HG03571 (cell line): ENCODE measurements at regions not wholly inside any gene's neighbourhood (a gene's known extent, or its start where the extent isn't known, plus 50 kb on each side); places are given as distances from the start of the nearest gene placed in this dataset.

Source experiments
- ATAC-seq: cut with Tn5 transposase; IDR thresholded peaks from one replicate; pipeline ENCODE4 v1.9.1; 2021; ENCODE audit not compliant: unreplicated experiment

GRCh38 chr10:7507887-7508726, 97.3 kb upstream of the SFMBT2 start:
- ATAC-seq, result no peak

DNA sequence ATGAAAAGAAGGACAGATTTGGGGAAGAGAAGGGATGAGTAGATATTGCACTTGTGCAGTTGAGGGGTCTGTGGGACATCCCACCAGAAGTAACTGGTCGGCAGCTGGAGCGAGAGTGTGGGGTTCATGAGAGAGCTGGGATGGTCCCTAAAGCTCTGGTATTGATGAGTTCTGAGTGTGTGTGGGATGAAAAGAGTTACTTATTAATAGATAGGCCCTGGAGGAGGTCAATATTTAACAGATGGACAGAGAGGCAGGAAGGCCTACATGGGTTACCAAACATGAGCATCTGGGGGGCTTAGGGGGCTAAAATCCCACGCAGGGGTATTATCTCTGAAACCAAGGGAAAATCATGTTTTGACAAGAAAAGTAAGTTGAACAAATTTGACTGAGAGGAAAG, 95.7 kb upstream of the SFMBT2 start:
- no peak for ATAC-seq

- ATAC-seq, result no peak
These were observed 94.4 kb upstream of the SFMBT2 start for GRCh38 chr10:7505196-7505595.

GRCh38 chr10:7503190-7503589, 92.4 kb upstream of the SFMBT2 start:
- ATAC-seq, result no peak

DNA sequence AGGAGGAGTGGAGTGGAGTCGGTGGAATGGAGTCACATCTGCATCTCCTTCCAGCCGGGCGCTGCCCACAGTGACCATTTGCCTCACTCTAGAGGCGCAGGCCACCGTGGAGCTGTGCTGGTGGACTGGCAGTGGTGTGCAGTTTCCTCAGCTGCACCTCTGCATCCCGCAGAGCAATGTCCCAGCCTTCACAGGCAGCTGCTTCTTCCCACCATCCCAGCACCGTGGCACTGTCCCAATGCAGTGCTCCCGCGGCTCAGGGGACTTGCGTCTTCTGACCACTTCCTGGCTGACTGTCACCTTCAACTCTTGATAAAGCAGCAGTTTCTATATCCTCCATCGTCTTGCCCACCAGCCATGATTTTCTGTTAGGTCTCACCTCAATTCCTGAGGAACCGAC, 90.3 kb upstream of the SFMBT2 start:
- ATAC-seq, result no peak

- ATAC-seq, result no peak
These were observed 87.3 kb upstream of the SFMBT2 start for GRCh38 chr10:7498111-7498510.

DNA sequence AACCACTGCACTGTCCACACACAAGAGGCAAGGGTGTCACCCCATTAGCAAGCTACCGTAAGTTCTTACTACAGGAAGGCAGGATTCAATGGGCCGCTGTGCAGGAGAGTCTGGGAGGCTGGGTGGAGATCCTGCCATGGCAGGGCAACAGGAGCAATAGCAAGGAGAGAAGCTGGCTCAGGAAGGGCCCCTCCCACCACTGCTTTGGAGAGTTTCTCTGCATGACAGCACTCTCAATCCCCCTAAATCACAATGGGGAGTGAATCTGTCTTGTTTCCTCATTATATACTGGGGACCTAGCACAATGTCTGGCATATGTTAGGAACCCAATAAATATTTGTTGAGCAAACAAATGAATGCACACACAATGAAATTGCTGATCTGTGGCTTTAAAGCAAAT, 83.2 kb upstream of the SFMBT2 start:
- no peak for ATAC-seq

DNA sequence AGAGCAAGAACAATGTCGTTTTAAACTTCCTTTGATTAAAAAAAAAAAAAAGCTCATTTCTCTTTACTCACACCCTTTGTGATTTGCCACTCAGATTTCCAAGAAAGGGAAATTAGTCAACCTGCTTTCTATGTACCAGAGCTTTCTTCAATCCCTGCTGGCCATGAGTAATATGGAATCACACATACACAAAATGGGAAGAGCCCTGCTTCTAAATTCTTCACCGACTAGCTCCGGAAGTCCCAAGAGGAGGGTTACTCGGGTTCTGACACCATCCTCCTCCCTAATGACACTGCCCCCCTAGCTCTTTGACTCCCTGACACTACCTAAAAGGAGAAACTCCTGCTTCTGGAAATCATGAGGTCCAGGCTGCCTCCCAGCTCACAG, 81.8 kb upstream of the SFMBT2 start:
- peak; percentile 6 for ATAC-seq

DNA sequence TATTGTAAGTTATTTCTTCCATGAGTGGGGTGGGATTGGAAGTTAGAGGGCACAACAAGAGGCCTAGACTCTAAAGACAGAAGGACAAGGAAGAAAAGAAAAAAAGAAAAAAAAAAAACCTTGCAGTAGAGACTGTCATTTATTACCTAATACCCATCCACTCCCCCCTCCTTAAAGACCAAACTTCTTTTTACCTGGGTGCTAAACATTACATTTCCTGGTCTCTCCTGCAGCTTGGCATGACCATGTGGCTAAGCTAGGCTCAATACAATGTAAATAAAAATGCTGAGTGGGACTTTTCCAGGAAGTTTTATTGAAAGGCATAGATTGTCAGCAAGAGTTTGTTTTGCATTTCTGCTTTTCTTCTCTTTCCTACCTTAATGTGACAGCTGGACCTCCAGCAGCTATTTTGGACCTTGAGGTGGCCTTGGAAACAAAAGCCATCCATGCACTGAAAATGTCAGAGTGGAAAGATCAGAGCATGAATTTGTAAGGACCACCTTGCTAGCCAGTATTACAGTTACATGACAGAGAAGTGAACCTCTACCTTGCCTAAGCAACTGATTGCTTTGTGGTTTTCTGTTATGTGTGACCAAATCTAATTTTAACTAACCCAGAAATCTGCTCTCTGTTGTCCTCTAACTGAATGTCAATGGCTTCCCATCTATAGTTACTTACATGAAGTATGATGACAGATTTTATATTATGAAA, 81.3 kb upstream of the SFMBT2 start:
- peak; percentile 93 for ATAC-seq

- ATAC-seq, result no peak
These were observed 80.4 kb upstream of the SFMBT2 start for GRCh38 chr10:7491230-7491629.

DNA sequence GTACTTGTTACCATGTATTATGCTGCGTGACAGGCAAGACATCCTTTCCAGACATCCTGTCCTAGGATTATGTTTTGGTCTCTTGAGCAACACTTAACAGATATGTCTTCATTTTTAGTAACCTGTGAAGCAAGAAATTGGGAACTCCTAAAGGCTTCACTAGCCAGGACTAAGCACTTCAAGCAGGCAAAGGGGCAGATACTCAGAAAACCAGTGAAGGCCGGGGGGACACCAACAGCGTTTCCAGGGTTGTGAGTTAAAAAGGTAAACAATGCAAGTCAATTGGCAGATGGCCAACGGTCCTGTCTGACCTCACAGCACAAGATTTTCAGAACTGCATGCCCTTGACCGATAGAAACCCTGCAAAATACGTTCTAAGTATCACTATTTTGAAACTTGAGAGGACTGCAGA, 77.6 kb upstream of the SFMBT2 start:
- no peak for ATAC-seq

DNA sequence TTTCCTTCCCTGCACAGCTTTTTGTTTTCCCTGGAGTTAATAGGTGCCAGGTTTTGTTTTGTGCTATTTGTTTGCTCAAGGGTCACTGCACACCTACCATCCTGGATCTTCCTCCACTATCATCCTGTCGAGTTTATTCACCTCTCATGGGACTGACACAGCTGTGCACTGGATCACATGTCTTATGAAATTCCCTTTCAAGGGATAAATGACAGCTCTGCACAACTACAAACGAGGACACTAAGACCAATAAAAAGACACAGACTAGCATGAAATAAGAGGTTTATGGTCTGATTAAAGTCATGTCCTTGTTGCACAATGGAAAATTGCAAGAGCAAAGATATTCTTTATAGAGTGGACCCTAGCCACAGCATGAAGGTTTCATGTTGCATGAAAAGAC, 76.7 kb upstream of the SFMBT2 start:
- ATAC-seq, result no peak

- ATAC-seq, result no peak
These were observed 75.7 kb upstream of the SFMBT2 start for GRCh38 chr10:7486528-7486927.

DNA sequence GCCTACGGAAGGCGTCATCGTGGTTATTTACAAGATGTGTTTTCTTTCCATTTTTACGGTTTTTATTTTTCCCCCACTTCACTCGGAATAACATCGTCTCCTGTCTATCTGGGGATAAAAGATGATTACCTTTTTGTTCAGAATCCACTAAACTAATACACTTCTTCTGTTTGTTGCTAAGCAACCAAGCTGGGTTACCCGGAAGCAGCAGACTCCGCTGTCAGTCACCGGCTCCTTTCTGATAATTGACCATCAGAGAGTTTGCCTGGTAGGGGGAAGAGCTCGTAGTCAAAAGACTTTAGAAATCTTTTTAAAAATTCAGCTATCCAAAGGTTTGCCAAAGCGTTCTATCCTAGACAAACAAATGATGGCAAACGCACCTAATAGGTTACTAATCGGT, 75.0 kb upstream of the SFMBT2 start:
- ATAC-seq, result no peak

- ATAC-seq, result no peak
These were observed 74.4 kb upstream of the SFMBT2 start for GRCh38 chr10:7485244-7485556.

- peak; percentile 55 for ATAC-seq
These were observed 73.8 kb upstream of the SFMBT2 start for GRCh38 chr10:7484456-7485243.

DNA sequence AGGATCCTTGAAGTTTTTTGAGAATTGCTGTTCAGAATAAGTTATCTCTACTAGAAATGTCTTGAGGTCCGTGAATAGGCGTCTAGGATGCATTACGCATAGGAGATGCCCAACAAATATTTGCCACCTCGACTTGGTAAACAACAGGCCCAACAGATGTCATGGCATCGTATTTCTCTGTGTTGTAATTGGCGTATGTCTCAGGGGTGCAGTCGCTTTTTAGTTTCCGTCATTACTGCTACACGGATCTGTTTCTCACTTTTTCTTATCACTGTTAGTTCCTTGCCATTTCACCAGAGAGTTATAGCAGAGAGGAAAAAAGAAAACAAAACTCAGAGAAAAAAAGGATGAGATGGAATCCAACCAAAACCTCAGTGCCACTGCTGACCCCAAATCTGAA, 73.0 kb upstream of the SFMBT2 start:
- no peak for ATAC-seq

DNA sequence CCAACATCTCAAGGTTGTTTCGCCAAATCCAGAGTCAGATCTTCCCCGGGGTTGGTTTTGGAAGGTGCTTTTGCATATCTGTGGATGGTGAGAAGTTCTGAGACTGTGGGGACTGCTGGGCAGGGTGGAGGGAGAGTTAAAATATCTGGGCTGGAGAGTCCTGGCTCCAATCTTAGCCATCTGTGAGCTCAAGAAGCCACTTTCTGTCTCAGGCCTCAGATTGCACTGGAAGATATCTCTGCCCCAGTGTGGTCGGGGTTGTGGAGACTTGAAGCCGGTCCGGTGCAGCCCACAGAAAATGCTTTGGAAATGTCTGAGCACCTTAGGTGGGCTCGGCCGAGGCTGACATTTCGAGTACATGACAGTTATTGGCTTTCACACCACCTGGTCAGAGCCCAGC, 72.2 kb upstream of the SFMBT2 start:
- ATAC-seq, result no peak

GRCh38 chr10:7481368-7481765, 70.5 kb upstream of the SFMBT2 start:
- no peak for ATAC-seq

GRCh38 chr10:7480742-7481367, 70.0 kb upstream of the SFMBT2 start:
- peak; percentile 43 for ATAC-seq

DNA sequence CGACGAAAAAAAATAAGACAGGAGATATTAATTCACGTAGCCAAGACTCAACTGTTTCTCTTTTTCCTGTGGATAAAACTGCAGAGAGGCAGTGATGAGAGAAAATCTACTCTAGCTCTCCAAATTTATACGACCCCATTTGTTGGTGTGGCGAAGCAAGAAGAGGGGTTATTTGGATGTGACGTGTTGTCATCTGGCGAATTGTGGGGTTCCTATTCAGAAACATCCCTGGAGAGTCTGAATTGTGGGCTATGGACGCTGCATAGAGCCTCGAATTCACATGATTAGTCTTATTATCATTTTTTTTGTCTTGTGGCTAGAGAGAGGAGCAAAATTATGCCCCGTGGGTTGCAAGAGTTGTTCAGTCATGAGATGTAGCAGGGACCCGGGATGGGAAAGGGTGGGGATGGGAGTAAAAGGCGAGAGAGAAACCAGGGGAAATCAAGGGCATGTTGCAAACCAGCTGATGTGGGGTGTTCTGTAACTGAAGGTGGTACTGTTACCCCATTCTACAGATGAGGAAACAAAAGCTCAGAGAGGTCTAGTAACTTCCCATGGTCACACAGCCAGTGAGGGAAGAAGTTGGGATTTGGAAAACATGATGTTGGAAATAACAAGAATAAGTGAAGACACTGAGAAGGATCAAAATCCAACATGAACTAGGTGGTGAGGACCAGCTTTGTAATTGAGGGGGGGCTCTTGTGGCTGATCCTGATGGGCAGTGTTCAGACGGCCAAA, 69.2 kb upstream of the SFMBT2 start:
- ATAC-seq, result no peak
